ENCODE measurements at regions not wholly inside any gene's neighbourhood (a gene's known extent, or its start where the extent isn't known, plus 50 kb on each side); places are given as distances from the start of the nearest gene placed in this dataset.

DNA sequence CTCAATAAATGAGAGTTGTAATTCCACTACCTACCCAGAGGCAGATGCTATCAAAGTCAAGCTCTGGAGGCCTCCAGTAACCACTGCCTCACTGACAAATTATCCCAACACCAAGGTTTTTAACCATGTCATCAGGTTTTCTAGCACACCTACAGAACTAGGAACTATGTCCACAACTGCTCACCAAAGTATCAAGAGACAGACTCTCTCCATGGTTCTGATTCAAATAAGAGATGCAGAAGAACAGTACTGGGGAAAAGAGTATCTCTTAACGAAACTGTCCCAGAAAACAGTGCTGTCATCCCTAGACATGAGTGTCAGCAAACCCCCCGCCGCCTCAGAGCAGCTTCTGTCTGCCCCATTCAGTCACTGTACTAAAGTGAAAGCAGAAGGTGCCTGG lies 301.7 kb downstream of the OMA1 start:
- TF ChIP-seq E2F1 (CRISPR knock-in tag; IDR thresholded peaks at IDR 0.05): no peak
- TF ChIP-seq REST (IDR thresholded peaks at IDR 0.05; ENCODE audit: borderline replicate concordance): peak; percentile 25; the same call in 1 of the 2 replicates
- no peak for TF ChIP-seq REST (CRISPR knock-in tag; IDR thresholded peaks at IDR 0.05; ENCODE audit: low read depth)
- Histone ChIP-seq H3K9me1 (ENCODE audit: control insufficient read depth, insufficient read depth, low read length) (no peaks in the 10 kb centered on the region), H3K9me3 (replicated peaks; ENCODE audit: control insufficient read depth, insufficient read depth, low read depth, low read length) (no peaks in the 10 kb centered on the region), H3K27me3 (ENCODE audit: control insufficient read depth in 2 of 2, insufficient read depth in 2 of 2, low read length in 2 of 2) (peaks cover 0 to 12% of the 10 kb centered on the region in 2 experiments; a peak in 3 of 5 replicates), H3K9ac (ENCODE audit: insufficient read depth in 1 of 2, low read depth in 2 of 2, low read length in 2 of 2) (no peak overlapping the region), H3K36me3 (ENCODE audit: control insufficient read depth, insufficient read depth, low read length) (no peaks in the 10 kb centered on the region), H3K4me3 (no peak overlapping the region), H3K4me2 (ENCODE audit: insufficient read depth, low read length) (no peak overlapping the region), H4K20me1 (replicated peaks; ENCODE audit: control insufficient read depth, insufficient read depth, low read length) (no peaks in the 10 kb centered on the region), H3K79me2 (ENCODE audit: control insufficient read depth, insufficient read depth, low read length) (no peaks in the 10 kb centered on the region), H2AFZ (ENCODE audit: low read depth, low read length) (no peak overlapping the region), H3K4me1 (replicated peaks in 1 of 2; ENCODE audit: control insufficient read depth in 2 of 2, insufficient read depth in 2 of 2, low read length in 2 of 2) (peaks cover 0 to under 1% of the 10 kb centered on the region in 2 experiments; a peak in 1 of 5 replicates), H3K27ac (ENCODE audit: extremely low read depth, low read depth, low read length) (no peak overlapping the region)
- intact Hi-C loops (cut with micrococcal nuclease): loop anchor here (10.0 kb wide), 1 partner anchor 150 kb away; no protein-coding TSS in a partner anchor
- ChIA-PET POLR2A (no interaction called here), CTCF (ENCODE audit: low intra/inter-chr PET ratio) (no interaction called here)
- FAIRE-seq (no peak), DNase-seq (ENCODE audit: extremely low read depth in 1 of 4, low spot score in 3 of 4) (no peak), ATAC-seq (no peak)
- in situ Hi-C loops (cut with MboI): no loop called here
- 0% methylated on average over 3 of the region's 3 CpGs for WGBS (ENCODE audit: insufficient coverage, low coverage, missing lambda C conversion rate)
- BruUV-seq (replicated peaks): no TSS peak

All from K562 (cell line).